ENCODE measurements at regions not wholly inside any gene's neighbourhood (a gene's known extent, or its start where the extent isn't known, plus 50 kb on each side); places are given as distances from the start of the nearest gene placed in this dataset.

GRCh38 chr6:156717542-156717941 is 59.6 kb upstream of the ARID1B start:
- TF ChIP-seq EZH2 (IDR thresholded peaks at IDR 0.05) (no peak), POLR2AphosphoS5 (IDR thresholded peaks at IDR 0.05; ENCODE audit: borderline replicate concordance, low read depth, low read length) (no peak)

Measured in SK-N-MC (cell line).